ENCODE measurements at regions not wholly inside any gene's neighbourhood (a gene's known extent, or its start where the extent isn't known, plus 50 kb on each side); places are given as distances from the start of the nearest gene placed in this dataset.

GRCh38 chr6:92716638-92717037 lies 702.7 kb downstream of the EPHA7 start:
- Histone ChIP-seq H3K4me3 (ENCODE audit: insufficient read depth, low read depth, low read length) (no peak overlapping the region), H3K27me3 (ENCODE audit: control insufficient read depth, insufficient read depth, low read length) (no peaks in the 10 kb centered on the region), H3K36me3 (replicated peaks; ENCODE audit: control insufficient read depth, insufficient read depth, low read length) (no peaks in the 10 kb centered on the region)
- no peak for DNase-seq

GRCh38 chr6:92715991-92716390 lies 703.4 kb downstream of the EPHA7 start:
- H3K4me3 ChIP-seq (ENCODE audit: insufficient read depth, low read depth, low read length), result no peak overlapping the region
- no peaks in the 10 kb centered on the region for H3K36me3 ChIP-seq (replicated peaks; ENCODE audit: control insufficient read depth, insufficient read depth, low read length)
- no peak for DNase-seq
- no peaks in the 10 kb centered on the region for H3K27me3 ChIP-seq (ENCODE audit: control insufficient read depth, insufficient read depth, low read length)

- no peaks in the 10 kb centered on the region for H3K27me3 ChIP-seq (ENCODE audit: control insufficient read depth, insufficient read depth, low read length)
- DNase-seq, result no peak
- H3K36me3 ChIP-seq (replicated peaks; ENCODE audit: control insufficient read depth, insufficient read depth, low read length), result no peaks in the 10 kb centered on the region
- no peak overlapping the region for H3K4me3 ChIP-seq (ENCODE audit: insufficient read depth, low read depth, low read length)
Observed at GRCh38 chr6:92714346-92714745, 705.0 kb downstream of the EPHA7 start.

GRCh38 chr6:92710048-92710447 lies 709.3 kb downstream of the EPHA7 start:
- no peaks in the 10 kb centered on the region for H3K27me3 ChIP-seq (ENCODE audit: control insufficient read depth, insufficient read depth, low read length)
- no peak for DNase-seq
- H3K4me3 ChIP-seq (ENCODE audit: insufficient read depth, low read depth, low read length), result no peak overlapping the region
- H3K36me3 ChIP-seq (replicated peaks; ENCODE audit: control insufficient read depth, insufficient read depth, low read length), result no peaks in the 10 kb centered on the region

- no peak for DNase-seq
- Histone ChIP-seq H3K4me3 (ENCODE audit: insufficient read depth, low read depth, low read length) (no peak overlapping the region), H3K27me3 (ENCODE audit: control insufficient read depth, insufficient read depth, low read length) (no peaks in the 10 kb centered on the region), H3K36me3 (replicated peaks; ENCODE audit: control insufficient read depth, insufficient read depth, low read length) (no peaks in the 10 kb centered on the region)
Observed at GRCh38 chr6:92708945-92709344, 710.4 kb downstream of the EPHA7 start.

- no peaks in the 10 kb centered on the region for H3K36me3 ChIP-seq (replicated peaks; ENCODE audit: control insufficient read depth, insufficient read depth, low read length)
- no peaks in the 10 kb centered on the region for H3K27me3 ChIP-seq (ENCODE audit: control insufficient read depth, insufficient read depth, low read length)
- no peak overlapping the region for H3K4me3 ChIP-seq (ENCODE audit: insufficient read depth, low read depth, low read length)
- DNase-seq, result no peak
Observed at GRCh38 chr6:92708270-92708669, 711.1 kb downstream of the EPHA7 start.

- no peak overlapping the region for H3K4me3 ChIP-seq (ENCODE audit: insufficient read depth, low read depth, low read length)
- no peaks in the 10 kb centered on the region for H3K27me3 ChIP-seq (ENCODE audit: control insufficient read depth, insufficient read depth, low read length)
- H3K36me3 ChIP-seq (replicated peaks; ENCODE audit: control insufficient read depth, insufficient read depth, low read length), result no peaks in the 10 kb centered on the region
- DNase-seq, result no peak
Observed at GRCh38 chr6:92706976-92707375, 712.4 kb downstream of the EPHA7 start.

GRCh38 chr6:92701425-92702096 lies 717.8 kb downstream of the EPHA7 start:
- Histone ChIP-seq H3K27me3 (ENCODE audit: control insufficient read depth, insufficient read depth, low read length) (no peaks in the 10 kb centered on the region), H3K4me3 (ENCODE audit: insufficient read depth, low read depth, low read length) (no peak overlapping the region), H3K36me3 (replicated peaks; ENCODE audit: control insufficient read depth, insufficient read depth, low read length) (no peaks in the 10 kb centered on the region)
- DNase-seq, result no peak

GRCh38 chr6:92700411-92700810 lies 718.9 kb downstream of the EPHA7 start:
- no peak for DNase-seq
- Histone ChIP-seq H3K27me3 (ENCODE audit: control insufficient read depth, insufficient read depth, low read length) (no peaks in the 10 kb centered on the region; the same call in 1 of the 2 replicates), H3K36me3 (replicated peaks; ENCODE audit: control insufficient read depth, insufficient read depth, low read length) (no peaks in the 10 kb centered on the region), H3K4me3 (ENCODE audit: insufficient read depth, low read depth, low read length) (no peak overlapping the region)

GRCh38 chr6:92690997-92691599 lies 728.3 kb downstream of the EPHA7 start:
- no peak for DNase-seq
- H3K27me3 ChIP-seq (ENCODE audit: control insufficient read depth, insufficient read depth, low read length), result no peaks in the 10 kb centered on the region
- H3K36me3 ChIP-seq (replicated peaks; ENCODE audit: control insufficient read depth, insufficient read depth, low read length), result no peaks in the 10 kb centered on the region
- no peak overlapping the region for H3K4me3 ChIP-seq (ENCODE audit: insufficient read depth, low read depth, low read length)

- Histone ChIP-seq H3K36me3 (replicated peaks; ENCODE audit: control insufficient read depth, insufficient read depth, low read length) (no peaks in the 10 kb centered on the region), H3K4me3 (ENCODE audit: insufficient read depth, low read depth, low read length) (no peak overlapping the region), H3K27me3 (ENCODE audit: control insufficient read depth, insufficient read depth, low read length) (no peaks in the 10 kb centered on the region)
- DNase-seq, result no peak
Observed at GRCh38 chr6:92688342-92688741, 731.0 kb downstream of the EPHA7 start.

- Histone ChIP-seq H3K4me3 (ENCODE audit: insufficient read depth, low read depth, low read length) (no peak overlapping the region), H3K27me3 (ENCODE audit: control insufficient read depth, insufficient read depth, low read length) (no peaks in the 10 kb centered on the region), H3K36me3 (replicated peaks; ENCODE audit: control insufficient read depth, insufficient read depth, low read length) (no peaks in the 10 kb centered on the region)
- no peak for DNase-seq
Observed at GRCh38 chr6:92687278-92687677, 732.1 kb downstream of the EPHA7 start.

GRCh38 chr6:92684386-92684785 lies 735.0 kb downstream of the EPHA7 start:
- Histone ChIP-seq H3K27me3 (ENCODE audit: control insufficient read depth, insufficient read depth, low read length) (no peaks in the 10 kb centered on the region), H3K36me3 (replicated peaks; ENCODE audit: control insufficient read depth, insufficient read depth, low read length) (no peaks in the 10 kb centered on the region), H3K4me3 (ENCODE audit: insufficient read depth, low read depth, low read length) (no peak overlapping the region)
- DNase-seq, result no peak

GRCh38 chr6:92683748-92684147 lies 735.6 kb downstream of the EPHA7 start:
- DNase-seq, result no peak
- Histone ChIP-seq H3K27me3 (ENCODE audit: control insufficient read depth, insufficient read depth, low read length) (no peaks in the 10 kb centered on the region), H3K36me3 (replicated peaks; ENCODE audit: control insufficient read depth, insufficient read depth, low read length) (no peaks in the 10 kb centered on the region)

GRCh38 chr6:92682516-92683398 lies 736.6 kb downstream of the EPHA7 start:
- DNase-seq, result no peak
- no peaks in the 10 kb centered on the region for H3K36me3 ChIP-seq (replicated peaks; ENCODE audit: control insufficient read depth, insufficient read depth, low read length)
- no peaks in the 10 kb centered on the region for H3K27me3 ChIP-seq (ENCODE audit: control insufficient read depth, insufficient read depth, low read length)
- no peak overlapping the region for H3K4me3 ChIP-seq (ENCODE audit: insufficient read depth, low read depth, low read length)

More at GRCh38 chr6:92683748-92684147, 735.6 kb downstream of the EPHA7 start:
- no peak overlapping the region for H3K4me3 ChIP-seq (ENCODE audit: insufficient read depth, low read depth, low read length)
